NCI-H226 (cell line): ENCODE measurements at regions not wholly inside any gene's neighbourhood (a gene's known extent, or its start where the extent isn't known, plus 50 kb on each side); places are given as distances from the start of the nearest gene placed in this dataset.

Source experiments
- DNase-seq: peaks from one replicate; pipeline ENCODE4 v3.0.0-alpha.2; 2015

GRCh38 chr2:11104794-11105660 lies 50.2 kb upstream of the SLC66A3 start:
- DNase-seq: no peak
